OCI-LY3 (cell line): ENCODE measurements at regions not wholly inside any gene's neighbourhood (a gene's known extent, or its start where the extent isn't known, plus 50 kb on each side); places are given as distances from the start of the nearest gene placed in this dataset.
"Not testable (repeated sequence)": the region's sequence is repeated elsewhere in the genome, so short reads cannot be mapped to it uniquely, and the experiment has no call there.

Experiments used
- CTCF ChIP-seq: fragments of 200-600, 300-600 bp; sonication (generic); IDR thresholded peaks from 2 replicates; pipeline ENCODE4 v1.5.1; 2014; ENCODE audit warnings: antibody characterized with exemption, low read length, low read depth
- EZH2phosphoT487 ChIP-seq: fragments of 200-600 bp; shearing (Covaris generic); IDR thresholded peaks from 2 replicates; pipeline ENCODE4 v1.6.1; 2018; ENCODE audit warnings: antibody characterized with exemption, mixed run types, low read depth

- TF ChIP-seq CTCF, EZH2phosphoT487: not testable (repeated sequence)
Observed at GRCh38 chr12:74403221-74403470, 134.5 kb upstream of the ATXN7L3B start.
